HCT116 (cell line): ENCODE measurements at regions not wholly inside any gene's neighbourhood (a gene's known extent, or its start where the extent isn't known, plus 50 kb on each side); places are given as distances from the start of the nearest gene placed in this dataset.

Experiments used
- ATAC-seq: fragments of 200-7000 bp; cut with Tn5 transposase; 2 replicates; pipeline ENCODE4 v1.9.1; 2020; ENCODE audit warnings: mild to moderate bottlenecking, moderate library complexity
- BruUV-seq: library from RNA; stranded (reverse); fragments of 400-500 nt; replicated peaks from 2 replicates; lab custom pipeline; 2021; lab: Mats Ljungman, UMichigan
- CTCF ChIA-PET: fragments of 300-600 bp; sonication (Branson Sonifier 250); formaldehyde crosslinking; loops from one replicate; lab custom pipeline; 2021; ENCODE audit warnings: antibody characterized with exemption; lab: Charles Lee
- POLR2A ChIA-PET: fragments of 300-600, 350-600 bp; sonication (Branson Sonifier 250); formaldehyde crosslinking; loops from one replicate; lab custom pipeline; 2021; ENCODE audit warnings: antibody characterized with exemption; lab: Charles Lee
- RAD21 ChIA-PET, 2 experiments: fragments of 300-600 bp; sonication (Branson Sonifier 250); formaldehyde crosslinking; loops; one replicate each; lab custom pipeline; 2023; ENCODE audit warnings: low total read pairs in 2 of 2; ENCODE audit not compliant: uncharacterized antibody in 2 of 2, unreplicated experiment in 2 of 2, low non-redundant PET in 1 of 2; lab: Charles Lee
- DNase-seq: peaks from one replicate; pipeline ENCODE4 v3.0.0-alpha.2; 2010; ENCODE audit warnings: low read depth, low spot score
- H2AFZ ChIP-seq: fragments of 200-600 bp; shearing (Covaris generic), sonication (generic); 2 replicates; pipeline ENCODE4 v1.6.1; 2017; ENCODE audit warnings: low read depth, mixed run types, mixed read lengths, antibody characterized with exemption, low read length; ENCODE audit not compliant: poor library complexity, severe bottlenecking
- H3K27ac ChIP-seq: 2 replicates; pipeline ENCODE4 v1.5.1; 2012; ENCODE audit warnings: low read depth, low read length
- H3K27me3 ChIP-seq: fragments of 200-600 bp; sonication (generic); 2 replicates; pipeline ENCODE4 v1.6.1; 2016; ENCODE audit warnings: mixed run types, low read length, mixed read lengths; ENCODE audit not compliant: insufficient read depth
- H3K36me3 ChIP-seq, 2 experiments: fragments of 200-500 bp in 1 of 2; fragments of 200-600 bp in 1 of 2; sonication (Bioruptor generic) in 1 of 2; sonication (generic) in 1 of 2; 2 replicates each; pipeline versions ENCODE4 v1.5.1 to v1.6.1; 2014 to 2016; ENCODE audit warnings: low read length in 2 of 2, inconsistent platforms in 1 of 2, mixed read lengths in 1 of 2, mixed run types in 1 of 2; ENCODE audit not compliant: insufficient read depth in 2 of 2, control insufficient read depth in 1 of 2
- H3K4me1 ChIP-seq, 2 experiments: fragments of 200-600 bp in 1 of 2; sonication (generic) in 1 of 2; 2 replicates each; pipeline versions ENCODE4 v1.5.1 to v1.6.1; 2012 to 2017; ENCODE audit warnings: low read length in 2 of 2, inconsistent platforms in 1 of 2, mild to moderate bottlenecking in 1 of 2, mixed read lengths in 1 of 2, mixed run types in 1 of 2, moderate library complexity in 1 of 2; ENCODE audit not compliant: insufficient read depth in 2 of 2, control insufficient read depth in 1 of 2
- H3K4me2 ChIP-seq: fragments of 200-600 bp; sonication (generic); 2 replicates; pipeline ENCODE4 v1.6.1; 2017; ENCODE audit warnings: mixed run types, low read length, mixed read lengths
- H3K4me3 ChIP-seq, 2 experiments: fragments of 200-600 bp in 1 of 2; sonication (generic) in 1 of 2; replicated peaks in 1 of 2; 2 replicates each; pipeline ENCODE4 v1.5.1; 2011 to 2016; ENCODE audit warnings: low read length in 2 of 2, control low read depth in 1 of 2, low read depth in 1 of 2, mild to moderate bottlenecking in 1 of 2, mixed read lengths in 1 of 2, mixed run types in 1 of 2
- H3K79me2 ChIP-seq: fragments of 200-600 bp; sonication (generic); 2 replicates; pipeline ENCODE4 v1.6.1; 2017; ENCODE audit warnings: mild to moderate bottlenecking, mixed run types, low read length, moderate library complexity, mixed read lengths; ENCODE audit not compliant: insufficient read depth
- H3K9ac ChIP-seq: fragments of 200-600 bp; sonication (generic); 2 replicates; pipeline ENCODE4 v1.6.1; 2016; ENCODE audit warnings: low read length, mixed read lengths
- H3K9me2 ChIP-seq: fragments of 200-600 bp; sonication (generic), shearing (Covaris generic); 2 replicates; pipeline ENCODE4 v1.6.1; 2017; ENCODE audit warnings: mixed run types, mild to moderate bottlenecking, moderate library complexity; ENCODE audit not compliant: insufficient read depth
- H3K9me3 ChIP-seq, 2 experiments: fragments of 200-500 bp in 1 of 2; fragments of 200-600 bp in 1 of 2; sonication (Bioruptor generic) in 1 of 2; sonication (generic) in 1 of 2; 2 replicates each; pipeline ENCODE4 v1.6.1; 2014 to 2017; ENCODE audit warnings: low read length in 2 of 2, mixed read lengths in 2 of 2, inconsistent platforms in 1 of 2, low read depth in 1 of 2, mild to moderate bottlenecking in 1 of 2, mixed run types in 1 of 2, moderate library complexity in 1 of 2; ENCODE audit not compliant: control insufficient read depth in 1 of 2, insufficient read depth in 1 of 2
- H4K20me1 ChIP-seq: fragments of 200-600 bp; sonication (generic), shearing (Covaris generic); 2 replicates; pipeline ENCODE4 v1.6.1; 2017; ENCODE audit warnings: mixed run types, mild to moderate bottlenecking, moderate library complexity; ENCODE audit not compliant: insufficient read depth
- CEBPB ChIP-seq: IDR thresholded peaks from 2 replicates; pipeline ENCODE4 v1.6.1; 2012; ENCODE audit warnings: low read depth
- CTCF ChIP-seq, 3 experiments: fragments of 200-600 bp in 1 of 3; sonication (generic) in 1 of 3; IDR thresholded peaks in 2 of 3; conservative IDR thresholded peaks in 1 of 3; 2 replicates each; pipeline ENCODE4 v1.5.1; 2012 to 2017; ENCODE audit warnings: low read depth in 2 of 3, low read length in 2 of 3, antibody characterized with exemption in 1 of 3, borderline replicate concordance in 1 of 3, control low read depth in 1 of 3, mild to moderate bottlenecking in 1 of 3, mixed read lengths in 1 of 3, mixed run types in 1 of 3, moderate library complexity in 1 of 3; ENCODE audit not compliant: insufficient read depth in 1 of 3
- POLR2AphosphoS5 ChIP-seq: IDR thresholded peaks from 2 replicates; pipeline ENCODE4 v1.6.1; 2011; ENCODE audit warnings: mild to moderate bottlenecking, low read depth, low read length, moderate library complexity
- SIN3A ChIP-seq: IDR thresholded peaks from 2 replicates; pipeline ENCODE4 v1.6.1; 2012; ENCODE audit warnings: low read depth
- SRF ChIP-seq: IDR thresholded peaks from 2 replicates; pipeline ENCODE4 v1.6.1; 2012; ENCODE audit warnings: low read depth
- ZBTB33 ChIP-seq: IDR thresholded peaks from 2 replicates; pipeline ENCODE4 v1.6.1; 2011; ENCODE audit warnings: mild to moderate bottlenecking, low read length, moderate library complexity; ENCODE audit not compliant: insufficient replicate concordance; ENCODE audit errors: extremely low read depth
- intact Hi-C: fragments of 100-400 bp; cut with micrococcal nuclease; formaldehyde crosslinking; loops from 2 replicates; pipeline ENCODE4 v1.10.0; 2022

DNA sequence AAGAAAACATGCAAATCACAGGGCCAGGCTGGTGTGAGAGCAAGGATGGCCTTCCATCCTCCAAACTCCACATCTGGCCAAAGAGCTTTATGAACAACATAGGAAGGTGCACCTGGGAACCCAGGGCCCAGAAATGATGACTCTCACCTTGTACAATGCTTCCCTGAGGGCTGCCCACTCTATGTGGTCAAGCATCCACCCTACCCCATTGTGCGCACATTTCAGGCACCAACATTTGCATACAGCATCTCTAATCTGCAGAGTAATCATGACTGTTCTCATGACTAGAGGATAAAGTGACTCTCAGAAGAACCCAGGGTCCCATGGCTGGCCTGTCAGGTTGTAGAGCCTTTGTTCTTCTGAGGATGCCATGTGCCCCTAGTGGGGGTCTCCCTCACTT is 57.2 kb upstream of the NTF3 start:
- BruUV-seq: no TSS peak
- TF ChIP-seq CTCF (IDR thresholded peaks at IDR 0.05 in 2 of 3, conservative IDR thresholded peaks at IDR 0.05 in 1 of 3; ENCODE audit: borderline replicate concordance in 1 of 3, insufficient read depth in 1 of 3, low read depth in 2 of 3, low read length in 2 of 3) (no peak), ZBTB33 (no peak), SRF (no peak), CEBPB (no peak), SIN3A (no peak), POLR2AphosphoS5 (no peak)
- Histone ChIP-seq H4K20me1 (no peaks in the 10 kb centered on the region), H3K4me1 (peaks cover 3 to 19% of the 10 kb centered on the region in 2 experiments; a peak in 3 of 4 replicates), H3K27ac (no peak overlapping the region), H3K4me2 (no peak overlapping the region), H3K9me3 (no peaks in the 10 kb centered on the region), H3K4me3 (no peak overlapping the region), H3K9ac (no peak overlapping the region), H3K36me3 (no peaks in the 10 kb centered on the region), H2AFZ (no peak overlapping the region), H3K27me3 (no peaks in the 10 kb centered on the region), H3K9me2 (no peaks in the 10 kb centered on the region), H3K79me2 (no peaks in the 10 kb centered on the region)
- CTCF ChIA-PET: no interaction called here
- RAD21 ChIA-PET: no interaction called here
- POLR2A ChIA-PET: no interaction called here
- intact Hi-C loops: no loop called here
- DNase-seq (no peak), ATAC-seq (no peak)
